PC-9 (cell line): ENCODE measurements at regions not wholly inside any gene's neighbourhood (a gene's known extent, or its start where the extent isn't known, plus 50 kb on each side); places are given as distances from the start of the nearest gene placed in this dataset.
"Not testable (repeated sequence)": the region's sequence is repeated elsewhere in the genome, so short reads cannot be mapped to it uniquely, and the experiment has no call there.

Experiments used
- BruUV-seq: library from RNA; stranded (reverse); fragments of 400-500 nt; replicated peaks from 2 replicates; lab custom pipeline; 2021; lab: Mats Ljungman, UMichigan
- CTCF ChIA-PET: fragments of 300-600 bp; sonication (Branson Sonifier 250); formaldehyde crosslinking; loops from one replicate; lab custom pipeline; 2022; ENCODE audit warnings: antibody characterized with exemption; lab: Charles Lee
- POLR2A ChIA-PET: fragments of 300-600 bp; sonication (Branson Sonifier 250); formaldehyde crosslinking; loops from one replicate; lab custom pipeline; 2022; ENCODE audit warnings: antibody characterized with exemption; ENCODE audit not compliant: unreplicated experiment; lab: Charles Lee
- DNase-seq, 2 experiments: peaks; one replicate each; pipeline versions ENCODE4 v3.0.0 to v3.0.0-alpha.2; 2015 to 2022; ENCODE audit warnings: mixed read lengths in 1 of 2
- H2AFZ ChIP-seq: fragments of 200-600 bp; sonication (generic); 2 replicates; pipeline ENCODE4 v1.8.1; 2017; ENCODE audit warnings: antibody characterized with exemption
- H3F3A ChIP-seq: fragments of 200-600 bp; sonication (generic); 2 replicates; pipeline ENCODE4 v1.8.1; 2017; ENCODE audit warnings: antibody characterized with exemption, mild to moderate bottlenecking, low read depth; ENCODE audit not compliant: insufficient read depth
- H3K27ac ChIP-seq: fragments of 200-600 bp; sonication (generic); 2 replicates; pipeline ENCODE4 v1.6.1; 2016; ENCODE audit warnings: mixed run types
- H3K27me3 ChIP-seq: fragments of 200-600 bp; sonication (generic); 2 replicates; pipeline ENCODE4 v1.6.1; 2016; ENCODE audit warnings: low read depth, mixed run types; ENCODE audit not compliant: insufficient read depth
- H3K36me3 ChIP-seq: fragments of 200-600 bp; sonication (generic); 2 replicates; pipeline ENCODE4 v1.6.1; 2016; ENCODE audit warnings: low read depth, mixed run types
- H3K4me1 ChIP-seq: fragments of 200-600 bp; sonication (generic); replicated peaks from 2 replicates; pipeline ENCODE4 v1.6.1; 2016; ENCODE audit warnings: mixed run types; ENCODE audit not compliant: insufficient read depth
- H3K4me2 ChIP-seq: fragments of 200-600 bp; sonication (generic); 2 replicates; pipeline ENCODE4 v1.6.1; 2017; ENCODE audit warnings: mixed run types
- H3K4me3 ChIP-seq: fragments of 200-600 bp; sonication (generic); 2 replicates; pipeline ENCODE4 v1.6.1; 2016; ENCODE audit warnings: mixed run types
- H3K79me2 ChIP-seq: fragments of 200-600 bp; sonication (generic); 2 replicates; pipeline ENCODE4 v1.6.1; 2017; ENCODE audit warnings: low read depth, mixed run types
- H3K9me2 ChIP-seq: fragments of 200-600 bp; sonication (generic); 2 replicates; pipeline ENCODE4 v1.8.1; 2017; ENCODE audit warnings: mild to moderate bottlenecking; ENCODE audit not compliant: insufficient read depth
- H3K9me3 ChIP-seq: fragments of 200-600 bp; sonication (generic); 2 replicates; pipeline ENCODE4 v1.8.1; 2016; ENCODE audit warnings: low read depth; ENCODE audit not compliant: insufficient read depth
- H4K20me1 ChIP-seq: fragments of 200-600 bp; sonication (generic); 2 replicates; pipeline ENCODE4 v1.8.1; 2017; ENCODE audit not compliant: insufficient read depth
- EZH2 ChIP-seq: fragments of 200-600 bp; sonication (generic); IDR thresholded peaks from 2 replicates; pipeline ENCODE4 v1.8.0; 2017; ENCODE audit warnings: antibody characterized with exemption, low read depth
- intact Hi-C: fragments of 100-400 bp; cut with micrococcal nuclease; formaldehyde crosslinking; loops from one replicate; pipeline ENCODE4 v1.10.0; 2022; ENCODE audit not compliant: unreplicated experiment
- TF ChIP-seq, protein P1 (sequence below): fragments of 200-600 bp; sonication (generic); conservative IDR thresholded peaks from 2 replicates; pipeline ENCODE4 v1.6.1; 2017; ENCODE audit warnings: mixed run types, antibody characterized with exemption, mild to moderate bottlenecking, moderate library complexity

- no TSS peak for BruUV-seq
- TF ChIP-seq, protein P1, sequence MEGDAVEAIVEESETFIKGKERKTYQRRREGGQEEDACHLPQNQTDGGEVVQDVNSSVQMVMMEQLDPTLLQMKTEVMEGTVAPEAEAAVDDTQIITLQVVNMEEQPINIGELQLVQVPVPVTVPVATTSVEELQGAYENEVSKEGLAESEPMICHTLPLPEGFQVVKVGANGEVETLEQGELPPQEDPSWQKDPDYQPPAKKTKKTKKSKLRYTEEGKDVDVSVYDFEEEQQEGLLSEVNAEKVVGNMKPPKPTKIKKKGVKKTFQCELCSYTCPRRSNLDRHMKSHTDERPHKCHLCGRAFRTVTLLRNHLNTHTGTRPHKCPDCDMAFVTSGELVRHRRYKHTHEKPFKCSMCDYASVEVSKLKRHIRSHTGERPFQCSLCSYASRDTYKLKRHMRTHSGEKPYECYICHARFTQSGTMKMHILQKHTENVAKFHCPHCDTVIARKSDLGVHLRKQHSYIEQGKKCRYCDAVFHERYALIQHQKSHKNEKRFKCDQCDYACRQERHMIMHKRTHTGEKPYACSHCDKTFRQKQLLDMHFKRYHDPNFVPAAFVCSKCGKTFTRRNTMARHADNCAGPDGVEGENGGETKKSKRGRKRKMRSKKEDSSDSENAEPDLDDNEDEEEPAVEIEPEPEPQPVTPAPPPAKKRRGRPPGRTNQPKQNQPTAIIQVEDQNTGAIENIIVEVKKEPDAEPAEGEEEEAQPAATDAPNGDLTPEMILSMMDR, result no peak
- no peak for TF ChIP-seq EZH2
- H3F3A ChIP-seq, result no peaks in the 10 kb centered on the region
These were observed 164.8 kb upstream of the JUN start for GRCh38 chr1:58948671-58949070.

GRCh38 chr1:58949551-58950220, 165.8 kb upstream of the JUN start:
- POLR2A ChIA-PET, result interaction anchor here (0.5 to 0.6 kb wide), 3 partner anchors 166 to 853 kb away, joined by 3 to 6 read pairs (median 3); partner anchors contain the start of gene JUN
- Histone ChIP-seq H3K4me1 (no peaks in the 10 kb centered on the region), H4K20me1 (no peaks in the 10 kb centered on the region), H2AFZ (no peak overlapping the region), H3F3A (no peaks in the 10 kb centered on the region), H3K9me2 (no peaks in the 10 kb centered on the region), H3K9me3 (no peaks in the 10 kb centered on the region), H3K4me2 (no peak overlapping the region), H3K27me3 (no peaks in the 10 kb centered on the region), H3K36me3 (no peaks in the 10 kb centered on the region), H3K79me2 (no peaks in the 10 kb centered on the region), H3K27ac (no peak overlapping the region), H3K4me3 (no peak overlapping the region)
- TF ChIP-seq, protein P1, result no peak
- no peak for TF ChIP-seq EZH2
- DNase-seq, result no peak
- BruUV-seq, result no TSS peak
- CTCF ChIA-PET, result no interaction called here
- intact Hi-C loops, result no loop called here

More at GRCh38 chr1:58948671-58949070, 164.8 kb upstream of the JUN start:
- H3K79me2 ChIP-seq, result no peaks in the 10 kb centered on the region
- intact Hi-C loops, result no loop called here
- no peak overlapping the region for H3K4me3 ChIP-seq
- no peaks in the 10 kb centered on the region for H3K9me2 ChIP-seq
- H3K27me3 ChIP-seq, result no peaks in the 10 kb centered on the region
- no peak overlapping the region for H3K4me2 ChIP-seq
- CTCF ChIA-PET, result no interaction called here
- no peaks in the 10 kb centered on the region for H3K9me3 ChIP-seq
- H3K27ac ChIP-seq, result no peak overlapping the region
- no peak for DNase-seq
- H4K20me1 ChIP-seq, result no peaks in the 10 kb centered on the region
- H3K36me3 ChIP-seq, result no peaks in the 10 kb centered on the region
- H3K4me1 ChIP-seq, result no peaks in the 10 kb centered on the region
- H2AFZ ChIP-seq, result no peak overlapping the region
- POLR2A ChIA-PET, result no interaction called here

GRCh38 chr1:58950897-58951296, 167.1 kb upstream of the JUN start:
- DNase-seq, result no peak
- intact Hi-C loops, result no loop called here
- Histone ChIP-seq H4K20me1 (no peaks in the 10 kb centered on the region), H3K4me2 (no peak overlapping the region), H3K9me2 (no peaks in the 10 kb centered on the region), H3K36me3 (no peaks in the 10 kb centered on the region), H3K4me1 (no peaks in the 10 kb centered on the region), H3K27ac (no peak overlapping the region), H3K27me3 (no peaks in the 10 kb centered on the region), H3F3A (no peaks in the 10 kb centered on the region), H3K4me3 (no peak overlapping the region), H3K79me2 (no peaks in the 10 kb centered on the region), H3K9me3 (no peaks in the 10 kb centered on the region), H2AFZ (no peak overlapping the region)
- ChIA-PET POLR2A (no interaction called here), CTCF (no interaction called here)
- no TSS peak for BruUV-seq
- TF ChIP-seq, protein P1, result no peak
- TF ChIP-seq EZH2, result no peak

DNA sequence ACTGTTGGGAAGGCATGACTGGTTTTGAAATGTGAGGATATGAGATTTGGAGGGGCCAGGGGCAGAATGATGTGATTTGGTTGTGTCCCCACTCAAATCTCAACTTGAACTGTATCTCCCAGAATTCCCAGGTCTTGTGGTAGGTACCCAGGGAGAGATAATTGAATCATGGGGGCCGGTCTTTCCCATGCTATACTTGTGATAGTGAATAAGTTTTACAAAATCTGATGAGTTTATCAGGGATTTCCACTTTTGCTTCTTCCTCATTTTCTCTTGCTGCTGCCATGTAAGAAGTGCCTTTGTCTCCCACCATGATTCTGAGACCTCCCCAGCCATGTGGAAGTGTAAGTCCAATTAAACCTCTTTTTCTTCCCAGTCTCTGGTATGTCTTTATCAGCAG, 170.1 kb upstream of the JUN start:
- H4K20me1 ChIP-seq, H3K9me2 ChIP-seq, H3K79me2 ChIP-seq, H3K9me3 ChIP-seq, H3F3A ChIP-seq, H3K4me3 ChIP-seq, intact Hi-C loops, H3K4me2 ChIP-seq, CTCF ChIA-PET, DNase-seq, H2AFZ ChIP-seq, POLR2A ChIA-PET, H3K27ac ChIP-seq, H3K36me3 ChIP-seq, BruUV-seq, H3K4me1 ChIP-seq, H3K27me3 ChIP-seq: not testable (repeated sequence)

DNA sequence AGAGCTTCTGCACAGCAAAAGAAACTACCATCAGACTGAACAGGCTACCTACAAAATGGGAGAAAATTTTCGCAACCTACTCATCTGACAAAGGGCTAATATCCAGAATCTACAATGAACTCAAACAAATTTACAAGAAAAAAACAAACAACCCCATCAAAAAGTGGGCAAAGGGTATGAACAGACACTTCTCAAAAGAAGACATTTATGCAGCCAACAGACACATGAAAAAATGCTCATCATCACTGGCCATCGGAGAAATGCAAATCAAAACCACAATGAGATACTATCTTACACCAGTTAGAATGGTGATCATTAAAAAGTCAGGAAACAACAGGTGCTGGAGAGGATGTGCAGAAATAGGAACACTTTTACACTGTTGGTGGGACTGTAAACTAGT, 179.4 kb upstream of the JUN start:
- H3K4me3 ChIP-seq, intact Hi-C loops, H4K20me1 ChIP-seq, DNase-seq, H2AFZ ChIP-seq, H3K9me3 ChIP-seq, POLR2A ChIA-PET, H3K4me2 ChIP-seq, H3K36me3 ChIP-seq, H3F3A ChIP-seq, BruUV-seq, CTCF ChIA-PET, H3K79me2 ChIP-seq, H3K27me3 ChIP-seq, H3K27ac ChIP-seq, H3K9me2 ChIP-seq, H3K4me1 ChIP-seq: not testable (repeated sequence)
